ENCODE measurements at regions not wholly inside any gene's neighbourhood (a gene's known extent, or its start where the extent isn't known, plus 50 kb on each side); places are given as distances from the start of the nearest gene placed in this dataset.
"Not testable (repeated sequence)": the region's sequence is repeated elsewhere in the genome, so short reads cannot be mapped to it uniquely, and the experiment has no call there.

GRCh38 chr20:26214991-26215390, 518.3 kb upstream of the ZNF337 start:
- no peak overlapping the region for H3K27ac ChIP-seq (ENCODE audit: low read depth in 1 of 2, low read length in 1 of 2)
- H3K4me1 ChIP-seq (ENCODE audit: control insufficient read depth in 5 of 5, insufficient read depth in 5 of 5, low read length in 5 of 5) = no peaks in the 10 kb centered on the region
- H3K27me3 ChIP-seq (ENCODE audit: control insufficient read depth in 3 of 3, insufficient read depth in 3 of 3, low read length in 2 of 3) = peaks cover 0 to 2% (median 0%) of the 10 kb centered on the region in 3 donors
- no peak overlapping the region for H3K4me3 ChIP-seq
- no peaks in the 10 kb centered on the region for H3K36me3 ChIP-seq (ENCODE audit: control insufficient read depth in 4 of 4, insufficient read depth in 4 of 4, low read length in 4 of 4)
- 69 to 77% methylated on average over 3 of the region's 3 CpGs for WGBS, 2 donors
- H3K9ac ChIP-seq (ENCODE audit: insufficient read depth in 1 of 2, low read length in 2 of 2) = no peak overlapping the region
- no peak for ATAC-seq (ENCODE audit: insufficient read depth, low FRiP score)
- TF ChIP-seq CTCF (IDR thresholded peaks at IDR 0.05; ENCODE audit: control extremely low read depth, extremely low read depth) = no peak
- no peaks in the 10 kb centered on the region for H3K9me3 ChIP-seq (ENCODE audit: control insufficient read depth in 4 of 4, insufficient read depth in 3 of 4, low read length in 3 of 4)
- DNase-seq = no peak

- H3K4me1 ChIP-seq (ENCODE audit: control insufficient read depth in 5 of 5, insufficient read depth in 5 of 5, low read length in 5 of 5) = peaks cover 0 to 5% (median 0%) of the 10 kb centered on the region in 5 donors
- WGBS, 2 donors = 6 to 7% methylated on average over 68 to 88 of the region's 88 CpGs
- H3K9me3 ChIP-seq (ENCODE audit: control insufficient read depth in 4 of 4, insufficient read depth in 3 of 4, low read length in 3 of 4) = peaks cover 0 to 11% (median 0%) of the 10 kb centered on the region in 4 donors
- DNase-seq (peak in 2 of 3 donors; percentile 3 to 17), ATAC-seq (ENCODE audit: insufficient read depth, low FRiP score) (peak; percentile 20)
- peak overlapping the region in 1 of 2 donors; percentile 74 for H3K27ac ChIP-seq (ENCODE audit: low read depth in 1 of 2, low read length in 1 of 2)
- peak overlapping the region; percentile 60 for H3K4me3 ChIP-seq
- H3K9ac ChIP-seq (ENCODE audit: insufficient read depth in 1 of 2, low read length in 2 of 2) = no peak overlapping the region
- no peak for TF ChIP-seq CTCF (IDR thresholded peaks at IDR 0.05; ENCODE audit: control extremely low read depth, extremely low read depth)
- peaks cover 4 to 20% (median 11%) of the 10 kb centered on the region in 3 donors for H3K27me3 ChIP-seq (ENCODE audit: control insufficient read depth in 3 of 3, insufficient read depth in 3 of 3, low read length in 2 of 3)
- no peaks in the 10 kb centered on the region for H3K36me3 ChIP-seq (ENCODE audit: control insufficient read depth in 4 of 4, insufficient read depth in 4 of 4, low read length in 4 of 4)
Observed at GRCh38 chr20:26209171-26209941, 512.7 kb upstream of the ZNF337 start.

GRCh38 chr20:26208296-26209091, 511.8 kb upstream of the ZNF337 start:
- 7 to 9% methylated on average over 81 to 91 of the region's 91 CpGs for WGBS, 2 donors
- H3K4me3 ChIP-seq = peak overlapping the region; percentile 45
- ATAC-seq (ENCODE audit: insufficient read depth, low FRiP score) (peak; percentile 77), DNase-seq (peak; percentile 10 to 24 (median 19))
- peaks cover 4 to 20% (median 11%) of the 10 kb centered on the region in 3 donors for H3K27me3 ChIP-seq (ENCODE audit: control insufficient read depth in 3 of 3, insufficient read depth in 3 of 3, low read length in 2 of 3)
- TF ChIP-seq CTCF (IDR thresholded peaks at IDR 0.05; ENCODE audit: control extremely low read depth, extremely low read depth) = no peak
- peaks cover 0 to 5% (median 0%) of the 10 kb centered on the region in 5 donors for H3K4me1 ChIP-seq (ENCODE audit: control insufficient read depth in 5 of 5, insufficient read depth in 5 of 5, low read length in 5 of 5)
- peak overlapping the region in 1 of 2 donors; percentile 76 for H3K27ac ChIP-seq (ENCODE audit: low read depth in 1 of 2, low read length in 1 of 2)
- no peak overlapping the region for H3K9ac ChIP-seq (ENCODE audit: insufficient read depth in 1 of 2, low read length in 2 of 2)
- H3K9me3 ChIP-seq (ENCODE audit: control insufficient read depth in 4 of 4, insufficient read depth in 3 of 4, low read length in 3 of 4) = peaks cover 0 to 11% (median 0%) of the 10 kb centered on the region in 4 donors
- no peaks in the 10 kb centered on the region for H3K36me3 ChIP-seq (ENCODE audit: control insufficient read depth in 4 of 4, insufficient read depth in 4 of 4, low read length in 4 of 4)

GRCh38 chr20:26207967-26208295, 511.3 kb upstream of the ZNF337 start:
- Histone ChIP-seq H3K27ac (ENCODE audit: low read depth in 1 of 2, low read length in 1 of 2) (peak overlapping the region in 1 of 2 donors; percentile 76), H3K4me3 (peak overlapping the region; percentile 45), H3K9me3 (ENCODE audit: control insufficient read depth in 4 of 4, insufficient read depth in 3 of 4, low read length in 3 of 4) (peaks cover 0 to 11% (median 0%) of the 10 kb centered on the region in 4 donors), H3K27me3 (ENCODE audit: control insufficient read depth in 3 of 3, insufficient read depth in 3 of 3, low read length in 2 of 3) (peaks cover 4 to 20% (median 9%) of the 10 kb centered on the region in 3 donors)
- H3K36me3 ChIP-seq (ENCODE audit: control insufficient read depth in 4 of 4, insufficient read depth in 4 of 4, low read length in 4 of 4); H3K4me1 ChIP-seq (ENCODE audit: control insufficient read depth in 5 of 5, insufficient read depth in 5 of 5, low read length in 5 of 5); ATAC-seq (ENCODE audit: insufficient read depth, low FRiP score); H3K9ac ChIP-seq (ENCODE audit: insufficient read depth in 1 of 2, low read length in 2 of 2): not testable (repeated sequence)
- peak in 1 of 3 donors; percentile 12 for DNase-seq
- WGBS, 2 donors = 8% methylated on average over 22 to 35 of the region's 35 CpGs
